HCT116 (cell line): ENCODE measurements at regions not wholly inside any gene's neighbourhood (a gene's known extent, or its start where the extent isn't known, plus 50 kb on each side); places are given as distances from the start of the nearest gene placed in this dataset.

Source experiments
- ATAC-seq: fragments of 200-7000 bp; cut with Tn5 transposase; 2 replicates; pipeline ENCODE4 v1.9.1; 2020; ENCODE audit warnings: mild to moderate bottlenecking, moderate library complexity
- BruUV-seq: library from RNA; stranded (reverse); fragments of 400-500 nt; replicated peaks from 2 replicates; lab custom pipeline; 2021; lab: Mats Ljungman, UMichigan
- CTCF ChIA-PET: fragments of 300-600 bp; sonication (Branson Sonifier 250); formaldehyde crosslinking; loops from one replicate; lab custom pipeline; 2021; ENCODE audit warnings: antibody characterized with exemption; lab: Charles Lee
- POLR2A ChIA-PET: fragments of 300-600, 350-600 bp; sonication (Branson Sonifier 250); formaldehyde crosslinking; loops from one replicate; lab custom pipeline; 2021; ENCODE audit warnings: antibody characterized with exemption; lab: Charles Lee
- RAD21 ChIA-PET, 2 experiments: fragments of 300-600 bp; sonication (Branson Sonifier 250); formaldehyde crosslinking; loops; one replicate each; lab custom pipeline; 2023; ENCODE audit warnings: low total read pairs in 2 of 2; ENCODE audit not compliant: uncharacterized antibody in 2 of 2, unreplicated experiment in 2 of 2, low non-redundant PET in 1 of 2; lab: Charles Lee
- DNase-seq: peaks from one replicate; pipeline ENCODE4 v3.0.0-alpha.2; 2010; ENCODE audit warnings: low read depth, low spot score
- H2AFZ ChIP-seq: fragments of 200-600 bp; shearing (Covaris generic), sonication (generic); 2 replicates; pipeline ENCODE4 v1.6.1; 2017; ENCODE audit warnings: low read depth, mixed run types, mixed read lengths, antibody characterized with exemption, low read length; ENCODE audit not compliant: poor library complexity, severe bottlenecking
- H3K27ac ChIP-seq: 2 replicates; pipeline ENCODE4 v1.5.1; 2012; ENCODE audit warnings: low read depth, low read length
- H3K27me3 ChIP-seq: fragments of 200-600 bp; sonication (generic); 2 replicates; pipeline ENCODE4 v1.6.1; 2016; ENCODE audit warnings: mixed run types, low read length, mixed read lengths; ENCODE audit not compliant: insufficient read depth
- H3K36me3 ChIP-seq, 2 experiments: fragments of 200-500 bp in 1 of 2; fragments of 200-600 bp in 1 of 2; sonication (Bioruptor generic) in 1 of 2; sonication (generic) in 1 of 2; 2 replicates each; pipeline versions ENCODE4 v1.5.1 to v1.6.1; 2014 to 2016; ENCODE audit warnings: low read length in 2 of 2, inconsistent platforms in 1 of 2, mixed read lengths in 1 of 2, mixed run types in 1 of 2; ENCODE audit not compliant: insufficient read depth in 2 of 2, control insufficient read depth in 1 of 2
- H3K4me1 ChIP-seq, 2 experiments: fragments of 200-600 bp in 1 of 2; sonication (generic) in 1 of 2; 2 replicates each; pipeline versions ENCODE4 v1.5.1 to v1.6.1; 2012 to 2017; ENCODE audit warnings: low read length in 2 of 2, inconsistent platforms in 1 of 2, mild to moderate bottlenecking in 1 of 2, mixed read lengths in 1 of 2, mixed run types in 1 of 2, moderate library complexity in 1 of 2; ENCODE audit not compliant: insufficient read depth in 2 of 2, control insufficient read depth in 1 of 2
- H3K4me2 ChIP-seq: fragments of 200-600 bp; sonication (generic); 2 replicates; pipeline ENCODE4 v1.6.1; 2017; ENCODE audit warnings: mixed run types, low read length, mixed read lengths
- H3K4me3 ChIP-seq, 2 experiments: fragments of 200-600 bp in 1 of 2; sonication (generic) in 1 of 2; replicated peaks in 1 of 2; 2 replicates each; pipeline ENCODE4 v1.5.1; 2011 to 2016; ENCODE audit warnings: low read length in 2 of 2, control low read depth in 1 of 2, low read depth in 1 of 2, mild to moderate bottlenecking in 1 of 2, mixed read lengths in 1 of 2, mixed run types in 1 of 2
- H3K79me2 ChIP-seq: fragments of 200-600 bp; sonication (generic); 2 replicates; pipeline ENCODE4 v1.6.1; 2017; ENCODE audit warnings: mild to moderate bottlenecking, mixed run types, low read length, moderate library complexity, mixed read lengths; ENCODE audit not compliant: insufficient read depth
- H3K9ac ChIP-seq: fragments of 200-600 bp; sonication (generic); 2 replicates; pipeline ENCODE4 v1.6.1; 2016; ENCODE audit warnings: low read length, mixed read lengths
- H3K9me2 ChIP-seq: fragments of 200-600 bp; sonication (generic), shearing (Covaris generic); 2 replicates; pipeline ENCODE4 v1.6.1; 2017; ENCODE audit warnings: mixed run types, mild to moderate bottlenecking, moderate library complexity; ENCODE audit not compliant: insufficient read depth
- H3K9me3 ChIP-seq, 2 experiments: fragments of 200-500 bp in 1 of 2; fragments of 200-600 bp in 1 of 2; sonication (Bioruptor generic) in 1 of 2; sonication (generic) in 1 of 2; 2 replicates each; pipeline ENCODE4 v1.6.1; 2014 to 2017; ENCODE audit warnings: low read length in 2 of 2, mixed read lengths in 2 of 2, inconsistent platforms in 1 of 2, low read depth in 1 of 2, mild to moderate bottlenecking in 1 of 2, mixed run types in 1 of 2, moderate library complexity in 1 of 2; ENCODE audit not compliant: control insufficient read depth in 1 of 2, insufficient read depth in 1 of 2
- H4K20me1 ChIP-seq: fragments of 200-600 bp; sonication (generic), shearing (Covaris generic); 2 replicates; pipeline ENCODE4 v1.6.1; 2017; ENCODE audit warnings: mixed run types, mild to moderate bottlenecking, moderate library complexity; ENCODE audit not compliant: insufficient read depth
- CEBPB ChIP-seq: IDR thresholded peaks from 2 replicates; pipeline ENCODE4 v1.6.1; 2012; ENCODE audit warnings: low read depth
- EZH2 ChIP-seq: fragments of 200-600 bp; sonication (generic); IDR thresholded peaks from 2 replicates; pipeline ENCODE4 v1.6.1; 2017; ENCODE audit warnings: antibody characterized with exemption, mixed run types
- MAX ChIP-seq: IDR thresholded peaks from 2 replicates; pipeline ENCODE4 v1.6.1; 2012
- POLR2A ChIP-seq: IDR thresholded peaks from 2 replicates; pipeline ENCODE4 v1.7.0; 2011; ENCODE audit warnings: borderline replicate concordance; ENCODE audit not compliant: insufficient read depth, insufficient read length; ENCODE audit errors: extremely low read depth
- POLR2AphosphoS5 ChIP-seq: IDR thresholded peaks from 2 replicates; pipeline ENCODE4 v1.6.1; 2011; ENCODE audit warnings: mild to moderate bottlenecking, low read depth, low read length, moderate library complexity
- RAD21 ChIP-seq: IDR thresholded peaks from 2 replicates; pipeline ENCODE4 v1.6.1; 2012; ENCODE audit warnings: low read depth, mild to moderate bottlenecking
- REST ChIP-seq: IDR thresholded peaks from 2 replicates; pipeline ENCODE4 v1.6.1; 2012; ENCODE audit warnings: low read depth
- YY1 ChIP-seq: IDR thresholded peaks from 2 replicates; pipeline ENCODE4 v1.6.1; 2011; ENCODE audit warnings: low read length, low read depth, moderate library complexity, mild to moderate bottlenecking; ENCODE audit not compliant: insufficient replicate concordance; ENCODE audit errors: extremely low read depth
- intact Hi-C: fragments of 100-400 bp; cut with micrococcal nuclease; formaldehyde crosslinking; loops from 2 replicates; pipeline ENCODE4 v1.10.0; 2022

GRCh38 chr3:13266005-13266404 lies 154.1 kb downstream of the NUP210 start:
- POLR2A ChIA-PET = no interaction called here
- H3K4me1 ChIP-seq = peaks cover 0 to 7% of the 10 kb centered on the region in 2 experiments; a peak in 2 of 4 replicates

More at GRCh38 chr3:13266005-13266404, 154.1 kb downstream of the NUP210 start:
- Histone ChIP-seq H3K9ac (no peak overlapping the region), H3K27ac (no peak overlapping the region), H4K20me1 (no peaks in the 10 kb centered on the region), H2AFZ (no peak overlapping the region), H3K9me3 (no peaks in the 10 kb centered on the region), H3K9me2 (no peaks in the 10 kb centered on the region), H3K27me3 (no peaks in the 10 kb centered on the region), H3K79me2 (no peaks in the 10 kb centered on the region), H3K36me3 (no peaks in the 10 kb centered on the region), H3K4me3 (no peak overlapping the region), H3K4me2 (no peak overlapping the region)
- TF ChIP-seq REST (no peak), CEBPB (no peak), RAD21 (no peak), YY1 (no peak), POLR2A (no peak), EZH2 (no peak), POLR2AphosphoS5 (no peak), MAX (no peak)
- ChIA-PET CTCF (no interaction called here), RAD21 (no interaction called here)
- no peak for ATAC-seq
- no TSS peak for BruUV-seq
- intact Hi-C loops = no loop called here
- no peak for DNase-seq
